WTC11 (cell line): ENCODE measurements at regions not wholly inside any gene's neighbourhood (a gene's known extent, or its start where the extent isn't known, plus 50 kb on each side); places are given as distances from the start of the nearest gene placed in this dataset.

Experiments used
- ATAC-seq: fragments of 200-7000 bp; cut with Tn5 transposase; 2 replicates; pipeline ENCODE4 v1.10.0; 2021; ENCODE audit warnings: mild to moderate bottlenecking, moderate library complexity
- CTCF ChIA-PET: fragments of 300-600 bp; sonication (Branson Sonifier 250); formaldehyde crosslinking; loops from one replicate; lab custom pipeline; 2021; ENCODE audit warnings: antibody characterized with exemption; lab: Charles Lee
- POLR2A ChIA-PET: fragments of 350-600 bp; sonication (Branson Sonifier 250); formaldehyde crosslinking; loops from one replicate; lab custom pipeline; 2021; ENCODE audit warnings: antibody characterized with exemption; lab: Charles Lee
- DNase-seq: peaks from one replicate; pipeline ENCODE4 v3.0.0; 2021; ENCODE audit warnings: low spot score
- H3K27ac Mint-ChIP-seq: 2 replicates; pipeline ENCODE4 v1.8.0; 2021; ENCODE audit warnings: mixed read lengths
- H3K27me3 Mint-ChIP-seq: 2 replicates; pipeline ENCODE4 v1.8.0; 2021; ENCODE audit warnings: low read depth, mild to moderate bottlenecking, moderate library complexity, mixed read lengths
- H3K36me3 Mint-ChIP-seq: 2 replicates; pipeline ENCODE4 v1.8.0; 2021; ENCODE audit warnings: mixed read lengths
- H3K4me1 Mint-ChIP-seq: 2 replicates; pipeline ENCODE4 v1.8.0; 2022; ENCODE audit warnings: mixed read lengths
- H3K4me3 Mint-ChIP-seq: 2 replicates; pipeline ENCODE4 v1.8.0; 2021; ENCODE audit warnings: mild to moderate bottlenecking, moderate library complexity, mixed read lengths
- H3K9me3 Mint-ChIP-seq: 2 replicates; pipeline ENCODE4 v1.8.0; 2021; ENCODE audit warnings: mixed read lengths
- AR ChIP-seq: fragments of 250-450 bp; sonication (Bioruptor Pico); IDR thresholded peaks from 2 replicates; pipeline ENCODE4 v1.9.0; 2021; ENCODE audit warnings: mild to moderate bottlenecking
- ARID4B ChIP-seq: sonication (generic); formaldehyde crosslinking; IDR thresholded peaks from 2 replicates; pipeline ENCODE4 v1.8.0; 2023; ENCODE audit warnings: missing genetic modification reagents, mild to moderate bottlenecking, borderline replicate concordance
- ATF6 ChIP-seq: sonication (generic); formaldehyde crosslinking; IDR thresholded peaks from 2 replicates; pipeline ENCODE4 v1.8.1; 2023; ENCODE audit warnings: mild to moderate bottlenecking, missing genetic modification reagents
- CREB1 ChIP-seq: sonication (generic); formaldehyde crosslinking; IDR thresholded peaks from 2 replicates; pipeline ENCODE4 v1.8.0; 2023; ENCODE audit warnings: mild to moderate bottlenecking, missing genetic modification reagents
- FOXJ3 ChIP-seq: sonication (generic); formaldehyde crosslinking; IDR thresholded peaks from 2 replicates; pipeline ENCODE4 v1.9.0; 2021; ENCODE audit warnings: missing genetic modification reagents, mild to moderate bottlenecking, borderline replicate concordance
- GRHL2 ChIP-seq: fragments of 250-450 bp; sonication (Bioruptor Pico); IDR thresholded peaks from 2 replicates; pipeline ENCODE4 v1.8.0; 2022; ENCODE audit warnings: mild to moderate bottlenecking, moderate library complexity; ENCODE audit not compliant: insufficient replicate concordance, severe bottlenecking
- JAZF1 ChIP-seq: fragments of 250-450 bp; sonication (Bioruptor Pico); IDR thresholded peaks from 2 replicates; pipeline ENCODE4 v1.9.0; 2021; ENCODE audit warnings: moderate library complexity, mild to moderate bottlenecking, inconsistent platforms
- MAX ChIP-seq: sonication (generic); formaldehyde crosslinking; IDR thresholded peaks from 2 replicates; pipeline ENCODE4 v1.8.0; 2022; ENCODE audit warnings: mild to moderate bottlenecking, missing genetic modification reagents
- NFYB ChIP-seq: sonication (generic); formaldehyde crosslinking; conservative IDR thresholded peaks from 2 replicates; pipeline ENCODE4 v1.8.0; 2022; ENCODE audit warnings: low read depth, missing genetic modification reagents
- NR1H2 ChIP-seq: sonication (generic); formaldehyde crosslinking; IDR thresholded peaks from 2 replicates; pipeline ENCODE4 v1.9.0; 2021; ENCODE audit warnings: mild to moderate bottlenecking, moderate library complexity, missing genetic modification reagents
- SMAD4 ChIP-seq: sonication (generic); formaldehyde crosslinking; IDR thresholded peaks from 2 replicates; pipeline ENCODE4 v1.8.0; 2022; ENCODE audit warnings: mild to moderate bottlenecking, missing genetic modification reagents
- USF1 ChIP-seq: sonication (generic); formaldehyde crosslinking; IDR thresholded peaks from 2 replicates; pipeline ENCODE4 v1.8.0; 2022; ENCODE audit warnings: mild to moderate bottlenecking, missing genetic modification reagents
- ZNF138 ChIP-seq: sonication (generic); formaldehyde crosslinking; conservative IDR thresholded peaks from 2 replicates; pipeline ENCODE4 v1.8.1; 2022; ENCODE audit warnings: mild to moderate bottlenecking, moderate library complexity, missing genetic modification reagents
- ZNF219 ChIP-seq: sonication (generic); formaldehyde crosslinking; IDR thresholded peaks from 2 replicates; pipeline ENCODE4 v1.8.0; 2023; ENCODE audit warnings: missing genetic modification reagents, mild to moderate bottlenecking, borderline replicate concordance
- ZNF396 ChIP-seq: fragments of 250-450 bp; sonication (Bioruptor Pico); IDR thresholded peaks from 2 replicates; pipeline ENCODE4 v1.8.0; 2021; ENCODE audit warnings: mild to moderate bottlenecking, moderate library complexity, borderline replicate concordance
- ZNF423 ChIP-seq: fragments of 250-450 bp; sonication (Bioruptor Pico); IDR thresholded peaks from 2 replicates; pipeline ENCODE4 v2.1.2; 2022; ENCODE audit warnings: mild to moderate bottlenecking, moderate library complexity
- ZNF532 ChIP-seq: fragments of 250-450 bp; sonication (Bioruptor Pico); IDR thresholded peaks from 2 replicates; pipeline ENCODE4 v1.9.0; 2021; ENCODE audit warnings: mild to moderate bottlenecking, borderline replicate concordance
- ZNF671 ChIP-seq: fragments of 250-450 bp; sonication (Bioruptor Pico); IDR thresholded peaks from 2 replicates; pipeline ENCODE4 v1.8.0; 2021; ENCODE audit warnings: mild to moderate bottlenecking

- ATAC-seq, result no peak
Observed at GRCh38 chrX:82775426-82775825, 732.7 kb upstream of the POU3F4 start.

More at GRCh38 chrX:82775426-82775825, 732.7 kb upstream of the POU3F4 start:
- DNase-seq, result no peak
- Mint-ChIP-seq H3K27ac (no peak overlapping the region), H3K9me3 (peaks cover 57% of the 10 kb centered on the region), H3K4me3 (no peak overlapping the region), H3K36me3 (peaks cover 6% of the 10 kb centered on the region; the same call in 1 of the 2 replicates), H3K27me3 (no peaks in the 10 kb centered on the region), H3K4me1 (no peaks in the 10 kb centered on the region)
- TF ChIP-seq ZNF532 (CRISPR knock-in tag) (no peak), ARID4B (CRISPR knock-in tag) (no peak), USF1 (CRISPR knock-in tag) (no peak), NR1H2 (CRISPR knock-in tag) (no peak), CREB1 (CRISPR knock-in tag) (no peak), ZNF671 (CRISPR knock-in tag) (no peak), ATF6 (CRISPR knock-in tag) (no peak), JAZF1 (CRISPR knock-in tag) (no peak), FOXJ3 (CRISPR knock-in tag) (no peak), ZNF423 (no peak), SMAD4 (no peak), ZNF219 (no peak), GRHL2 (CRISPR knock-in tag) (no peak), ZNF138 (CRISPR knock-in tag) (no peak), MAX (CRISPR knock-in tag) (no peak), AR (CRISPR knock-in tag) (no peak), NFYB (no peak), ZNF396 (CRISPR knock-in tag) (no peak)
- ChIA-PET POLR2A (no interaction called here), CTCF (no interaction called here)
